HS-27A (cell line): ENCODE measurements at regions not wholly inside any gene's neighbourhood (a gene's known extent, or its start where the extent isn't known, plus 50 kb on each side); places are given as distances from the start of the nearest gene placed in this dataset.

Experiments used
- DNase-seq: peaks from one replicate; pipeline ENCODE4 v3.0.0-alpha.2; 2012; ENCODE audit warnings: low read depth, missing footprints

GRCh38 chr10:89095701-89096391, 105.2 kb downstream of the FAS start:
- no peak for DNase-seq

- no peak for DNase-seq
Observed at GRCh38 chr10:89093728-89094127, 103.1 kb downstream of the FAS start.

- DNase-seq, result no peak
Observed at GRCh38 chr10:89092981-89093380, 102.4 kb downstream of the FAS start.

- no peak for DNase-seq
Observed at GRCh38 chr10:89092439-89092838, 101.8 kb downstream of the FAS start.

GRCh38 chr10:89091496-89091895, 100.9 kb downstream of the FAS start:
- no peak for DNase-seq

GRCh38 chr10:89090756-89091445, 100.3 kb downstream of the FAS start:
- DNase-seq, result no peak

GRCh38 chr10:89086801-89087521, 96.4 kb downstream of the FAS start:
- DNase-seq, result no peak

GRCh38 chr10:89085153-89085552, 94.6 kb downstream of the FAS start:
- no peak for DNase-seq

- no peak for DNase-seq
Observed at GRCh38 chr10:89082086-89082485, 91.5 kb downstream of the FAS start.

- DNase-seq, result no peak
Observed at GRCh38 chr10:89080660-89081059, 90.1 kb downstream of the FAS start.

- DNase-seq, result no peak
Observed at GRCh38 chr10:89079961-89080360, 89.4 kb downstream of the FAS start.

- no peak for DNase-seq
Observed at GRCh38 chr10:89078724-89079672, 88.4 kb downstream of the FAS start.

GRCh38 chr10:89076120-89076519, 85.5 kb downstream of the FAS start:
- DNase-seq, result no peak

GRCh38 chr10:89075631-89076030, 85.0 kb downstream of the FAS start:
- DNase-seq, result no peak

GRCh38 chr10:89074120-89074519, 83.5 kb downstream of the FAS start:
- no peak for DNase-seq

GRCh38 chr10:89073719-89074118, 83.1 kb downstream of the FAS start:
- DNase-seq, result no peak

- no peak for DNase-seq
Observed at GRCh38 chr10:89069589-89069988, 79.0 kb downstream of the FAS start.
